GM21528 (cell line): ENCODE measurements at regions not wholly inside any gene's neighbourhood (a gene's known extent, or its start where the extent isn't known, plus 50 kb on each side); places are given as distances from the start of the nearest gene placed in this dataset.
"Not testable (repeated sequence)": the region's sequence is repeated elsewhere in the genome, so short reads cannot be mapped to it uniquely, and the experiment has no call there.

Experiments used
- ATAC-seq: cut with Tn5 transposase; IDR thresholded peaks from one replicate; pipeline ENCODE4 v1.9.1; 2021; ENCODE audit warnings: mild to moderate bottlenecking, moderate library complexity; ENCODE audit not compliant: unreplicated experiment, low FRiP score

DNA sequence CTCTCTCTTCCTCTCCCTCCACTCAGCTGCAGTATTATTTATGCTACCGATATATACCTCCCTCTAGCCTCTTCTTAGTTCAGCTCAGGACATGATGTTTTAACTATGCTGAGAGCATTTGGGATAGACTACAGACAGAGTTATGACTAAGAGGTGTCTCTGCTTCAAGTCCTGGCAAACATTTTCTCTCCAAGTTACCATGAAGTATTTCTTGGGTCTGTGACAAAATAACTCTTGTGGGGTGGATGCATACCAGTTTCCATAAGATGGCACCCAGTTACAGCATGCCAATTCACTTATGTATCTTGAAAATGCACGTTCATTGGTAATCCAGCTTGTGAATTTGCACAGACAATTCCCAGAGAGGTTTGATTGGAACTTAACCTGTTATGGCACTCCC lies 737.6 kb downstream of the SLC4A3 start:
- no peak for ATAC-seq

DNA sequence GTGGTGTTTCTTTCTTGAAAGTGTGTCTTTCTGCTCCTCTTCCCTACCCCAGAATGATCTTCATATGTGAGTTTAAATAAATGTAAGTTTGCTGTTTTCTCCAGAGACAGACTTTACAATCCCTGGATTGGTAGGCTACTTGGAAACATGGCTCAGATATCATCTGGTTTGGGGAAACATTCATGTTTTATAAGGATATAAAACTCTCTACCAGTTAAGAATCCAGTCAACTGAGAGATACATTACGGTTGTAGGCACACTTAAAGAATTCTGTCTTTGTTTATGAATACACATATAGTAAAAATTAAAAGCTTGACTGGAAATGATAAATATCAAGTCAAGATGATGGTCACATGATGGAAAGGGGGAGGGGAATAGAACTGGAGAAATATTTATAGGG lies 739.3 kb downstream of the SLC4A3 start:
- no peak for ATAC-seq

DNA sequence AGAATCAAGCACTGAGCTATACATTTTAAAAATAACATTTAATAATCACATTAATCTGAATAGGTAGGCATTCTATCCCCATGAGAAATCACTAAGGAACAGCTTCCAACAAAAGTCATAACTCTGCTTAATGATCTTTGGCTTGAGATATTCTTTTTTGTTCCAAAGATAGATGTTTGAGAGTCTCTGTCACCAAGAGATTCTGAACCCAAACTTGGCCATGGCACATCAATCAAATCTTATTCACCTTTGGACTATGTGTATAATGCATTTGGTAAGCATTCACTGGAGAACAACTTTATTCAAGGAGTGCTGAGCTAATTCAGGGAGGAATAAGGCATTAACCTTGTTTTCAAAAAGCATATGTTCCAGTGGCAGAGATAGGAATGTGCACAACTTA lies 743.3 kb downstream of the SLC4A3 start:
- ATAC-seq = no peak

DNA sequence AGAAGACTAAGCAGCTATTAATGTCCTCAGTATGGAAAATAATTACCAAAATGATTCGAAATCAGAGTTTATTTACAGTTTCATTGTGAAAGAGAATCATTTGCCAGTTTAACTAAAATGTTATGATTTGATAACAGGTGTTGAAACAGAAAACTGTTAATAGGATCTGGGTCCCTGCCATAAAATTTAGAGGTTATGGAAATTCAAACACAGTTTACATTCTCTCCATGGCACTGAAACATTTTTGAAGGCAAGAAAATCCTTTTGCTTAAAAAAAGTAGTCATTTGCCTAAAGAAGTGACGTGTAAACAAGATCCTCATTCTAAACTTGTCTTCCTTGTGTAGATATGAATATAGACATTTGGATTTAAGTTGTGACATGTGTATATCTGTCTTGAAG lies 743.8 kb downstream of the SLC4A3 start:
- no peak for ATAC-seq

DNA sequence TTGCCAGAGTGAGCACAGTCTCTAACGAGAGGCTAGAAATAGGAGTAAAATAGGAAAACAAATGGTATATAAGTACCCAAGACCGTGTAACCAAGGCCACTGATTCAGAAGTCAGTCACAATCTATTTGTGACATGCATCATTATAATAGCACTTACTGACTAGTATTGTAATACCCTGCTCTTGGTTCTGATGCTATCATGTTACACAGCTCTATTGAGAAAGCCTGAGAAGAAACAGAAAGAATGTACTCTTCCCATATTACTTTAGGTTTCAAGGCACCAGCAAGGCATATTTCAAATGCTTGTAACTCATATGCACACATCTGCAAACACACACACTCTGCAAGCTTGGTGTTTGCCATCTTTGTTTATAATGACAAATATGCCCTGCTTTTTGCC lies 746.4 kb downstream of the SLC4A3 start:
- ATAC-seq = no peak

DNA sequence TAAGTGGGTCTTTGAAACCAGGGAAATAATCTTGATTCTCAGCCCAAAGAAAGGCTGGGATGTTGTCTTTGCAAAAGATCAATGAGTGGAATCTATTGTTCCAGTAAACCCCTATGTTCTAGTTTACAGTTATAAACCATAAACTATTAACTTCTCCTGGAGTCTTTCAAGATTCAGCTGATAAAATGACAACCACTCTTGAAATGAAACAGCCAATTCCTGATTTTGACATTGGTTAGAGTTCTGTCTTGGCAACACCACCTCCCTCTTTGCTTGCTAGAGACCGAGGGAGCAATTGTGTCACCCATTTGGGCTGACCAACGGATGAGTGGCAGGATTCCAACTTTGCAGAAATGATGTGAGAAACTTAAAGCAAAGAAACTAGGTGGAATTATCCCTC lies 746.9 kb downstream of the SLC4A3 start:
- ATAC-seq = no peak

DNA sequence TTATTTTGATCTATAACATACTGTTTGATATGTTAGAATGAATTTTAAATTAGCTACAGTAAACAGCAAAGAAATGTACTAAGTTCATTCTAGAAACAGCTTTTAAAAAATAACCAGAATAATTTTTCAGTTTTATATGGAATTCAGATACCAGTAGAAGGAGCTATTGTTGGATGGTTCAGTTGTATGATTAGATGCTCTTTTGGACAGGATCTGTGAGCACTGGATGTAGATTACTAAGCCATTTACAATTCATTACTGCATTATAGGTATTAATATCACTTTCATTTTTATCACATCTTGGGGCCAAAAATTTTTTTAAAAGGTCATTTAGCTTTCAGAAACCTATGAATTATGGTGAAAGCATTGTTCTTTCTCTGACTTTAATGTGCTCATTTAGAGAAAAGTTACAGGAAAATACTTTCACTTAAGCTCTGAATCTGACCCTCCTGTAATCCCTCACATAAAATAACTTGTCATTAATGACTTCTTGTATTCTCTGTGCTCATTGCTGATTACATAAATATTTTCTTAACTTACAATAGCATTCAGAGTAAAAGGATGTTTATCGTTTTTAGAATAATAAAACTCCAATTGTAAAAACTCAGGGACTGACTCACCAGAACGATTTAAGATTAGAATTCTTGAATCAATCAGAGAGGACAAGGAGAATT lies 750.2 kb downstream of the SLC4A3 start:
- no peak for ATAC-seq

DNA sequence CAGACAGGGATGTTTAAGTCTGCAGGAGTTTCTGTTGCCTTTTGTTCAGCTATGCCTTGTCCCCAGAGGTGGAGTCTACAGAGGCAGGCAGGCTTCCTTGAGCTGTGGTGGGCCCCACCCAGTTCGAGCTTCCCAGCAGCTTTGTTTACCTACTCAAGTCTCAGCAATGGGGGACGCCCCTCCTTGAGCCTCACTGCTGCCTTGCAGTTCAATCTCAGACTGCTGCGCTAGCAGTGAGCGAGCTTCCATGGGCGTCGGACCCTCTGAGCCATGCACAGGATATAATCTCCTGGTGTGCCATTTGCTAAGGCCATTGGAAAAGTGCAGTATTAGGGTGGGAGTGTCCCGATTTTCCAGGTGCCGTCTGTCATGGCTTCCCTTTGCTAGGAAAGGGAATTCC lies 760.3 kb downstream of the SLC4A3 start:
- not testable (repeated sequence) for ATAC-seq

DNA sequence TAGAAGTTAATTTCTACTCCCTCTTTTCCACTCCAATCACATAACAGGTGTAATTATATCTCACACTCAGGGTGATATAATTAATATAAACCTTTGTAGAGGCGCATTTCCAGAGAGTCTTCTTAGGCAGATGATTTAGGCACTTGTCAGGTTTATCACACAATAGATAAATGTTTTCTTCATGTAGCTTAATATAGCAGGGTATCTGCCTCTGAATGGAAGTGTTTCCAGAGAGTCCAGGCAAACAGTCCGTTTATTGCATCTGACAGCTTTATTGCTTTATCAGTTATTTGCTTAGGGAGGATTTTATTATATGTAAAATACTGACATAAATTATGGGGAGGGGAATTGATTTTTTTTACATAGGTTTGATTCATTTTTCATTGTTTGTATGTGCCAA lies 766.3 kb downstream of the SLC4A3 start:
- ATAC-seq = no peak

DNA sequence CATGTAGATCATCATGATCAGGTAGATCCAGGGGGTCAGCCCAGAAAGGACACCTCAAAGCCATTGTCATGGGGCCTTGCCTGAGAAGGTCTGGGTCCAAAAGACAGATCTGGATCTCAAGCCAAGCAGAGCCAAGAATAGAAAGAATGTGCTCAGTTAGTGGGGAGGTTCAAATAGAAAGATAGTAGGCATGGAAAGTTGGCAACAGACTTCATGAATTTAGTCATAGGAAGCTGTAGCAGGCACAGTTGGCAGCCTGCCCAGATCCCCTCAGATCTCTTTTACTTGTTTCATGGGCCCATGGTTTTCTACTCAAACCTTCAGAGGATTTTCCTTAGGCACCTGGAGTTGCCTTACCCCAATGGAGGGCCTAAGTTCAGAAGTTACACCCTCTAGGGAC lies 767.0 kb downstream of the SLC4A3 start:
- ATAC-seq = no peak

DNA sequence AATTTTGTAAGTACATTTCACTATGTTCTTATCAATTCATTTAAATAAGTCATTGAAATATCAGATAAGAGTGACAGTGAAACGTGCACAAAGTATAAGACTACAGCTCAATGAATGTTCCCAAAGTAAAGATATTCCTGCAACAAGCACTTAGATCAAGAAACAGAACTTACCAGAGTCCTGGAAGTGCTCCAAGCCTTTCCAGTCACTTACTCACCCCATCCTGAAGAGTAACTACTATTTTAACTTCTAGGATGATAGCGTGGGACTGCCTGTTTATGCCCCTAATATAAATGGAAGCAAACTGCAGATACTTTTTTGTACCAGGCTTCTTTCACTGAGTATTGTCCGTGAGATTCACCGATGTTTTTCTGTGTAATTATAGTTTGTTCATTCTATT lies 768.9 kb downstream of the SLC4A3 start:
- no peak for ATAC-seq

DNA sequence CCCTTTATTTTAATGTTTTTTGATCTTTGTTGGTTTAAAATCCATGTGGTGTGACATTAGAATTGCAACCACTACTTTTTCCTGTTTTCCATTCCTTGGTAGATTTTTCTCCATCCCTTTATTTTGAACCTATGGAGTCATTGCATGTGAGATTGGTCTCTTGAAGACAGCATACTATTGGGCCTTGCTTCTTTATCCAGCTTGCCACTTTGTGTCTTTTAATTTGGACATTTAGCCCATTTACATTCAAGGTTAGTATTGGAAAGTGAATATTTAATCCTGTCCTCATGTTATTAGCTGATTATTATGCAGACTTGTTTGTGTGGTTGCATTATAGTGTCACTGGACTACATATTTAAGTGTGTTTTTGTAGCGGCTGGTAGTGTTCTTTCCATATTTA lies 782.9 kb downstream of the SLC4A3 start:
- ATAC-seq = no peak

DNA sequence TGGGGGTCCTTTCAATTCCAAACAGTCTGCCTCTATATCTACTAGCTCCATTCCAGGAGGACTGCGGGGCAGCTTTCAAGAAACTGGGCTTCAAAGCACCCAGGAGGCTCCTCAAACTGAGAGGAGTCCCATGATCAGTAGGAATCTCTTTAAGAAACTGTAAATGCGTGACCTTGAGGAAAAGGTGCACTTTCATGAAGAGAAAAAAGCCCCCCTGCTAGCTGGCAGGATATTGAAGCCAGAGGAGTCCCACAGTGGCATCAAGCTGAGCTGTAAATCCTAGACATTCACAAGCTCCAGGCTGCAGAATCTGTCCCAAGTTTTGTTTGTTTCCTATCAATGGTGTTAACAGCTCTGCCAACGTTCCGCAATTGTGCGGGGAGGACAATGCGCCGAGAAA lies 790.1 kb downstream of the SLC4A3 start:
- no peak for ATAC-seq

DNA sequence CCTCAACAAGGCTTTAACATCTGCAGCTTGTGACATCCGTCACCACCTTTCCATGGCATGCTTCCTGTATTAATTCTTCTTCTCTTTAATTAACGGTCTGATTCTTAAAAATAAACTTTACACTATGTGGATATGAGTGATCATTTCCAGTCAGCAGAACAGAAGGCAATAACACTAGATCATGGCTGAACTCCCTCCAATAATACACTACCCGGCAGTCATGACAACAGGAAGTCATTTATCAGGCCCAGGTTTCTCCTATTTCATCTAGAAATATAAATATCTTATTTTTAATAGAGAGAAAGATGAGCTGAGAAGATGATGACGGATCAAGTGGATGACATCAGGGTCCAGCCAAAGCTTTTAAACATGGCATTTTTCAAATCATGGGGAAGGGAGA lies 792.2 kb downstream of the SLC4A3 start:
- no peak for ATAC-seq

DNA sequence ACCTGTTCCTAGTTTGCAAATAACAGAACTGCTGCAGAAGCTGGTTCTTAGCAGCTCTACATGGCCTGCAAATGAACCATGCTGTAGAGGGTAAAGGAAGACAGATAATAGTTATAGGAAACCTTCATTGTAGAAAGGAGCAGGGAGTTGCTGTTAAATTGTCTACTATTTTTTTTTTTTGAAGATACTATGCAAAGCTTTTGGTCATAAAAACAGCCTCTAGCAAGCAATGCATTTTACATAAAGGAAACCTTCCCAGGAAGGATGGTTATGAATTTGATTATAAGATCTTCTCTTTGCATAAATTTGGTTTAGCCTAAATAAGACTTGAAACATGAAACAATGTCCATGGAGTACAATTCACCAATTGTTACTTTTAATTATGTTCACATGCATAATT lies 793.4 kb downstream of the SLC4A3 start:
- ATAC-seq = no peak

DNA sequence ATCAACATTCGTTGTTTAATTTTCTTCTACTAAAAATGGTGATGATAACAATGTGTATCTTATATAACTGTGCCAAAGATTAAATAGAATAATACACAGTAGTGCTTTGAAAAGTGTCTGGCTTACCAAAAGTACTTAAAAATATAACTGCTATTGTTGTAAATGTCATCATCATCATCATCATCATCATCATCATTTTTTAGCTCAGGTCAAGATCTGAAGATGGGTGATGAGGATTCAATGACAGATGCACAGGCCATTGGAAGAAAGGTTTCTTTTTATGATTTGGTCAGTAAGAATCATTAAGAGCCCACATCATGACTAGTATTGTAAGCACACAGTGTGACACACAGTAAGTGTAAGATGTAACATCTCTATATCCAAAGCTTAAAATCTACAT lies 795.2 kb downstream of the SLC4A3 start:
- ATAC-seq = no peak

DNA sequence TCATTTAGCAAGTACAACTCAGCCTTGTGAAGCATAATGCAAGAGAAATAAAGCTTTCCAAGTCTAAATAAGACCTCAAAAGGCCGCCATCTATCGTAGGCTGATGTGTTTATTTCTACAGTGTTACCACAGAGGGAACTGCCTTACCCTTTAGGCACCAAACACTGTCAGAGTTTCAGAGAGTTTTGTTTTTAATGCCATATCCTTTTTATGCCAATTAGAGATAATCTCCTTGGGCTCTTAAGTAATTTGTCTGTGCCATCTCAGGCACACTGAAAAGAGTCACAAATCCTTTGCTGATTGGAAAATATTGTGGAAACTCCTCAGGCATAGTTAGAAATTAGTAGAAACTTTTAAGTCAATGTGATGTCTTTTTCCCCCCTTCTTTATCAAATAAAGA lies 797.1 kb downstream of the SLC4A3 start:
- ATAC-seq = no peak

DNA sequence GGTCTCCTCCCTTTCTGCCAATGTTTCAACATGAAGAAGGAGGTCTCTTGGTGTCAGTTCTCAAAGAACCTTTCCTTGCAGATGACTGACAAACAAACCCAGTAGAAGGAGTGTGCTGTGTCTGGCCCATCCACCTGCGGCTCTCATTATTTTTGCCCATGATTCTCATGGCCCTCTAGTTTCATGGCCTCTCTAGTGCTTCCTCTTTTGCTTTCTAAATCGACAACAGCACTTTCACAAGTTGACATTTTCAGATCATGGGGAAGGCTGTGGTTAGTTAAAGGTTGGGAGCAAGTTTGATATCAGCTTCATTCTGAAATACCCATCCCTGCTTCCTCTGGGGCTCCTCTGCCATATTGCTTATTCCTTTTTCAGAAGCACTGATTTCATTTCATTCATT lies 805.2 kb downstream of the SLC4A3 start:
- ATAC-seq = no peak

DNA sequence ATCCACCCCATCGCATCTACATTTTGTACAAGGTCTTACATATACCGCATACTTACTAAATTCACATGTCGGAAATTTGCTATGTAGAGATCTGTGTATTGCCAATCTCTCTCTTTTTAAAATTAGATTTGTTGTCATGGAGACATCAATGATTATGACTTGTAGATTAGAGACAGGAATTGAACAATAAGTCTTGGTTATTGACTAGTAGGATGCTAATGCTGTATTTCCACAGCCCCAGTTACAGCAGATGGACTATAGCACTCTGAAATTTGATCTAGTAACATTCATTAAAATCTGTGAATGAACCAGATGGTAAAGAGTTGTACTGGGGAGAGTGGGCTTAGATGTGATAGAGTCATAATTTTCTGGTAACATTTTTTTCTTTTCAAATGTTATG lies 805.7 kb downstream of the SLC4A3 start:
- no peak for ATAC-seq

DNA sequence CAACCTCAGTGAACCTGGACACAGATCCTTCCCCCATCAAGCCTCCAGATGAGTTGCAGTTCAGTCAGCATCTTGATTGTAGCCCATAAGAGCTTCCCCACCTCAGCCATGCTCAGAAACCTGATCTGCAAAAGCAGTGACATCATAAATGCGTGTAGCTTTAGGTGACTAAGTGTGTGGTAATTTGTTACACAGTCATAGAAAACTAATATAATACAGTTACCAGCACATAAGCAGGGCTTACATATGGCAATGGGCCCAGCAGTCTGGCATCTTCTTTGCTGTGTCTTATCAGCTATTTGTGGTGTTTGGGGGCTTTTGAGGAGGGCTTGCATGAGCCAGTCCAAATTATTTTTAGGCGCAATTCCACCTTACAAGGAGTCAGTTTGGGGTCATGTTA lies 807.0 kb downstream of the SLC4A3 start:
- no peak for ATAC-seq

DNA sequence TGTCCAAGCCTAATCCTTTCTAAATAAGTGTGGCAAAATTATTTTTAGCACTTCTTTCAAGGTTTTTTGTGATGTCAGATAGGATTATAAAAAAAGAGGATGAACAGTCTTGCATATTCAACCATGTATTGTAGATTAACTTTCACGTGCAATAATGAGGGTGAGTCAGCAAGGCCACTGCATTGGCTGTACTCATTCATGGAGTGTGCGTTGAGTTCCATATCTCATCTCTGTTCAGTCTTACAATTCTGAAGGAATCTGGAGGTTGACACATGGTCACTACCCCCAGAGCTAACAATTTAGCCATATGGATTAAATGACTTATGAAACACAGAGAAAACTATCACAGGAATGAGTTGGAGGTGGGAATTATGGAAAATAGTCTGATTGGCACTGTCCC lies 810.5 kb downstream of the SLC4A3 start:
- ATAC-seq = no peak

DNA sequence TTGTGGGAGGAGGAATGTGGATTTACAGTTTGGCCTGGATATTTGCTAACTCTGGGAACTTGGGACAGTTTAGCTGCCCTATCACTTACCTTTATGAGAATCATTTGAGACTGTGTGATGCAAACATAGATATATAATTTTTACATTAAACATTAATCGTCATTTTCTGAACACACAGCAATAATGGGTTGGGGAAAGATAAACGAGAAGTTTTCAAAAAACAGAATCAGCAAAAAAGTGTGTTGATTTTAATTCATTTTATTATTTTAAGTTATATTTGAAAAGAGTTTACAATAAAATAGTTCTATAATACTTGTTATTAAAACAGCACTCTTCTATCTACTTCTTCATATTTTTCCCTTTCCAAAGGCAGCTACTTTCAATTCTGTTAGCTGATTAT lies 813.3 kb downstream of the SLC4A3 start:
- ATAC-seq = no peak

DNA sequence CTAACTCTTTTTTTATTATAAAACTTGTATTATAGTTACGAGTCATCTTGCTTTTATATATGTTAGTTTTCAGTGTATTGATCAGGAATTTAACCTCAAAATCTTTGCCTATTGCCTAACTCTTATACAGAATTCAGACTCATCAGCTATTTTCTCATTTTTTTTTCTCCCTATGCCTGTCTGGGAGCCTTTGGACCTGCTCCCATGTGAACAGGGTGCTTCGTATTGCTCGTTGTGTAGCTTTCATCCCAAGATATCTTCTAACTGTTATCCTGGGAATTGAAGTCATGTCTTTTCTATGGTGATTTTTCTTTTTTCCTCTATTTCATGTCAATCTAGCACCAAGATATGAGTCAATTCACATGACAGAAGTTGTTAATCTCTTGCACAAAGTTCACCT lies 814.0 kb downstream of the SLC4A3 start:
- ATAC-seq = no peak
